ENCODE measurements at regions not wholly inside any gene's neighbourhood (a gene's known extent, or its start where the extent isn't known, plus 50 kb on each side); places are given as distances from the start of the nearest gene placed in this dataset.

- TF ChIP-seq CTCF (IDR thresholded peaks at IDR 0.05) (no peak), POLR2A (IDR thresholded peaks at IDR 0.05) (no peak)
Measured at GRCh38 chr6:41488433-41489119, 57.6 kb upstream of the FOXP4 start.
